D721Med (cell line): ENCODE measurements at regions not wholly inside any gene's neighbourhood (a gene's known extent, or its start where the extent isn't known, plus 50 kb on each side); places are given as distances from the start of the nearest gene placed in this dataset.
A peak's percentile ranks its signal among the peaks of the same experiment; 100 is the strongest.

Experiments used
- DNase-seq: peaks from one replicate; pipeline ENCODE4 v3.0.0; 2011; ENCODE audit warnings: low spot score; ENCODE audit not compliant: insufficient read length
- FAIRE-seq: peaks from 2 replicates; lab custom pipeline; 2011; peaks lifted over from hg19 to GRCh38; lab: Jason Lieb, UNC
- CTCF ChIP-seq: IDR thresholded peaks from 2 replicates; pipeline ENCODE4 v1.5.1; 2012; ENCODE audit warnings: mild to moderate bottlenecking, control low read depth; ENCODE audit not compliant: insufficient read depth; ENCODE audit errors: missing control alignments

DNA sequence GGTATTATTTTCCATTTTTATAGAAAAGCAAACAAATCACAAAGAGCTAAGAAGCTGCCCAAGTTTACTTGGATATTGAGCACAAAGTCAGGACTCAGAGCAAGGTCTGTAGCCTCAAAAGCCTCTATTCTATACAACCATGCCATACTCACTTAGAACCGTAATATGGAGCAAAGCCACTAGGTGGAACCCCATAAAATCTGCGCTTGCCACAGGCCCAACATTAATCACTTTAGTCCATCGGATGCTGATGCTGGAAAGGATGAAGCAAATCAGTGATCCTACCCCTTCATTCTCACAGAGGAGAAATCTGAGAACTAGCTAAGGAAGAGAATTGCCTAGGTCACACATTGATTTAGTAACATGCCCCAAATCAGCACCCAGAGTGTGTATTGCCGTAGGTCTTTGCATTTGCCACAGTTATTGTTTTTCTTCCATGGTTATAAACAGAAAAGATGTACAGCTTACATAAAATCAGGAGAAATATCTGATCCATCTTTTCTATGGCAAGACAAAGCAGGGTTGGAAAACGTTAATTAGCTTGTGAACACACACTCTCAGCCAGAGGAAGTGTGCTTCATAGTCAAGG is 56.7 kb upstream of the RAB38 start:
- DNase-seq (no peak), FAIRE-seq (no peak)
- peak; percentile 44 for TF ChIP-seq CTCF

DNA sequence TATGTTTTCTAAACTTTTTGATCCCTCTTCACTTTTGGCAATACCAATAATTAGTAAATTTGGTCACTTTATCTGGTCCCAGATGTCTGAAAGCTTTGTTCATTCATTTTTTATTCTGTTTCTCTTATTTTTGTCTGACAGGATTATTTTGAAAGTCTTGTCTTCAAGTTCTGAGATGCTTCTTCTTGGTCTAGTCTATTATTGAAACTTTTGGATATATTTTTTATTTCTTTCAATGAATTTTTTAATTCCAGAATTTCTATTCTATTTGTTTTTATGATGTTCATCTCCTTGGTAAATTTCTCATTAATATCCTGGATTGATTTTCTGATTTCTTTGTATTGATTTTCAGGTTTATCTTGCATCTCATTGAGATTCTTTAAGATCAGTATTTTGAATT is 54.1 kb upstream of the RAB38 start:
- DNase-seq (no peak), FAIRE-seq (no peak)
- TF ChIP-seq CTCF: no peak
